Mesothelial cell of epicardium (in vitro differentiated cells): ENCODE measurements at regions not wholly inside any gene's neighbourhood (a gene's known extent, or its start where the extent isn't known, plus 50 kb on each side); places are given as distances from the start of the nearest gene placed in this dataset.

Experiments
- DNase-seq, 2 experiments: peaks; one replicate each; pipeline ENCODE4 v3.0.0; 2021; ENCODE audit warnings: low spot score in 2 of 2; ENCODE audit not compliant: unreplicated experiment in 2 of 2
- H3K27ac Mint-ChIP-seq: 2 replicates; pipeline ENCODE4 v1.8.0; 2021; ENCODE audit warnings: mixed read lengths
- H3K27me3 Mint-ChIP-seq: 2 replicates; pipeline ENCODE4 v1.8.0; 2021; ENCODE audit warnings: low read depth, mixed read lengths
- H3K36me3 Mint-ChIP-seq: 2 replicates; pipeline ENCODE4 v1.8.0; 2021; ENCODE audit warnings: mixed read lengths
- H3K4me1 Mint-ChIP-seq: 2 replicates; pipeline ENCODE4 v1.8.0; 2021; ENCODE audit warnings: mixed read lengths
- H3K4me3 Mint-ChIP-seq: 2 replicates; pipeline ENCODE4 v1.8.0; 2021; ENCODE audit warnings: mild to moderate bottlenecking, moderate library complexity, mixed read lengths
- H3K9me3 Mint-ChIP-seq: 2 replicates; pipeline ENCODE4 v1.8.0; 2021; ENCODE audit warnings: mixed read lengths
- CTCF ChIP-seq: fragments of 200-600 bp; sonication (generic); IDR thresholded peaks from one replicate; pipeline ENCODE4 v1.5.0; 2021; ENCODE audit warnings: antibody characterized with exemption; ENCODE audit not compliant: unreplicated experiment

- peaks cover 5% of the 10 kb centered on the region for H3K9me3 Mint-ChIP-seq
- peaks cover 7% of the 10 kb centered on the region for H3K27me3 Mint-ChIP-seq
- H3K27ac Mint-ChIP-seq = no peak overlapping the region
- H3K4me3 Mint-ChIP-seq = no peak overlapping the region
- no peak for TF ChIP-seq CTCF
- DNase-seq = no peak
- no peaks in the 10 kb centered on the region for H3K4me1 Mint-ChIP-seq
- H3K36me3 Mint-ChIP-seq = no peaks in the 10 kb centered on the region
These were observed 406.0 kb downstream of the PRKD1 start for GRCh38 chr14:29521526-29522137.
